GM19328 (cell line): ENCODE measurements at regions not wholly inside any gene's neighbourhood (a gene's known extent, or its start where the extent isn't known, plus 50 kb on each side); places are given as distances from the start of the nearest gene placed in this dataset.

Experiments
- ATAC-seq: cut with Tn5 transposase; IDR thresholded peaks from one replicate; pipeline ENCODE4 v1.9.1; 2021; ENCODE audit warnings: mild to moderate bottlenecking, moderate library complexity; ENCODE audit not compliant: unreplicated experiment

DNA sequence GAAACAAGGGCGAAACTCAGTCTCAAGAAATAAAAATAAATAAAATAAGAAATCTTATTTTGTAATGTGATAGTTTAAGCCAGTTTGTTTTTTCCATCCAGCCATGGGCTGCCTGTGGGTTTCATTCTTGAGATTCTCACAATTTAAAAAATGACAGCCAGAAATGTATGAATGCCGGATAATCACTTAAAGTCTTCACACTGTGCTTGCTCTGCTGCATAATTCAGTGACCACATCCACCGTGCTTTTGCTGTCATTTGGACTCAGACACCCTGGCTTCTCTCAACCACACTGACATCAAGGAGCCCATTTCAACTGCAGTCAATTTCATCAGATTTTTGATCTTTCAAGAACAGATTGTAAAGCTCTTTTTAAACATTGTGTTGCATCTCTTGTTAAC, 61.0 kb upstream of the DAPK1 start:
- ATAC-seq, result no peak

DNA sequence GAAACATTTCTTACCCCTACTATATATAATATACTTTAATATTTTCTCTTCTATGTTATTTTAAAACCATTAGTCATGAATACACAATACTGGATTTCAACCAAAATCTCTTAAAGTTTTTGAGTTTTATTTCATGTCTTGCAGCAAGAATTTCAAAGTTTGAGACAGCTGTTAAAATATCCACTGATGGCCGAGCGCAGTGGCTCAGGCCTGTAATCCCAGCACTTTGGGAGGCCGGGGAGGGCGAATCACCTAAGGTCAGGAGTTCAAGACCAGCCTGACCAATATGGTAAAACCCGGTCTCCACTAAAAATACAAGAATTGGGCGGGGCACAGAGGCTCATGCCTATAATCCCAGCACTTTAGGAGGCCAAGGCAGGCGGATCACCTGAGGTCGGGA, 59.7 kb upstream of the DAPK1 start:
- no peak for ATAC-seq

DNA sequence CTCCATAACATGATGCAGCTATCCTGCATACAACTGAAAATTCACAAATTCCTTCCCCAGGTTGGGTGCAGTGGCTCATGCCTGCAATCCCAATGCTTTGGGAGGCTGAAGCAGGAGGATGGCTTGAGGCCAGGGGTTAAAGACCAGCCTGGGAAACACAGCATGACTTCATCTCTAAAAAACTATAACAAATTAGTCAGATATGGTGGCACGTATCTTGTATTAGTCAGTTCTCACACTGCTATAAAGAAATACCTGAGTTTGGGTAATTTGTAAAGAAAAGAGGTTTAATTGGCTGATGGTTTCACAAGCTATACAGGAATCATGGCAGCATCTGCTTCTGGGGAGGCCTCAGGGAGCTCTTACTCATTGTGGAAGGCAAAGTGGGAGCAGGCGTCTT, 56.4 kb upstream of the DAPK1 start:
- ATAC-seq, result no peak

DNA sequence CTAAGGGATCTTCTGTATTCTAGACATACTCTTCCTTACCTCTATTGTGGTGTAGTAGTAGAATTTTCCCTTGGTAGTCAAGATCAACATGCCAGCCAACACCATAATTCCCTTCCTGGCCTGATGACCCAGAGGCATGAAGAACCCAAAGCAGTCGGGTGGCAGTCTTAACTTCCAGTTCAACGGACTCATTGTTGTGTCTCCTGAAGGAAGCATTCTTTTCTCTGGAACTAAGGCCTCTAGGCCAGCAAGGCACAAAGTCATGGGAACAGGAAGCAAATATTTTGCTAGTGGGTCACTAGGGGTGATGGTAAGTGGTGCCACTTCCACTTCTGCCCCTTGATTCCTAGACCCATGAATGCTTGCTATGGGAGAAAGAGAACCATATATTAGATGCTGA, 55.2 kb upstream of the DAPK1 start:
- no peak for ATAC-seq

DNA sequence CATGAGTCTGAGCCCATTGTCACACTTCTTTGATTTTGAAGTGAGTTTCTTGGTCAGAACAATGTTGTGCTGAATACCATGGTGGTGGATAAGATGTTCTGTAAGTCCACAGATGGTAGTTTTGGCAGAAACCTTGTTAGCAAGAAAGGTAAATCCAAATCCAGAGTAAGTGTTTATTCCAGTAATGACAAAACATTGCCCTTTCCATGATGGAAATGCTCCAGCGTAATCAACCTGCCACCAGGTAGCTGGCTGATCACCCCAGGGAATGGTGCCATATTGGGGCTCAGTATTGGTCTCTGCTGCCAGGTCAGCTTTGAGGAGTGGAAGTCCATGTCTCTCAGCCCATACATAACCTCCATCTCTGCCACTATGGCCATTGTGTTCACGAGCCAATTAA, 54.7 kb upstream of the DAPK1 start:
- no peak for ATAC-seq

DNA sequence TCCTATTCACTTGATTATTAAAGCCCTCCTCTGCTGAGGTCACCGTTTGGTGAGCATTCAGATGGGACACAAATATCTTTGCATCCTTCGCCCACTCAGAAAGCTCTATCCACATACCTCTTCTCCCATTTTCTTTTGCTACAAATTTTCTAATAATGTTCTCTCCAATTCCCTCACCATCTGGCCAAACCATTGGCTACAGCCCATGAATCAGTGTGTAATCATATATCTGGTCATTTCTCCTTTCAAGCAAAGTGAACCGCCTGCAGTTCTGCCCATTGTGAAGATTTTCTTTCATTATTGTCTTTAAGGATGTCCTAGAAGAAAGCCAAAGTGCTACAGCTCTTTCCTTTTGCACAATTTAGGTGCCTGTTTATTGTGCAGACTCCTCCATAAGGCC, 54.2 kb upstream of the DAPK1 start:
- ATAC-seq, result no peak

DNA sequence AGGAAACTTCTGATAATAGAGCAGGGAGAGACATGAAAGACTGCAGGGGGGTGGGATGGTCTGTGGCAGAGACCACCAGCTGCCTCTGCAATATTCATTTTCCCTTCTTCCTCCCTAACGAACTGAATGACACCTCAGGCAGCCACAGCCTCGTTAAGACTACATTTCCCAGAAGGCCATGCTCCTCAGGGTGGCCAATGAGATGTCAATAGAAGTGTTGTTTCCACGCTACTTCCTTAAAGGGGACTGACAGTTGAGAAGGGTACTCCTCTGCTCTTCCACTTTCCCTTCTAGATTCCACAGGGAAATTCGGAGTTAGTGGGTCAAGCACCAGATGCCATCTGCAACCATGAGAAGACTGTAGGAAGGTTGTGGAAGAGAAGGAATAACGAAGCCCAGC, 52.0 kb upstream of the DAPK1 start:
- peak; percentile 91 for ATAC-seq

DNA sequence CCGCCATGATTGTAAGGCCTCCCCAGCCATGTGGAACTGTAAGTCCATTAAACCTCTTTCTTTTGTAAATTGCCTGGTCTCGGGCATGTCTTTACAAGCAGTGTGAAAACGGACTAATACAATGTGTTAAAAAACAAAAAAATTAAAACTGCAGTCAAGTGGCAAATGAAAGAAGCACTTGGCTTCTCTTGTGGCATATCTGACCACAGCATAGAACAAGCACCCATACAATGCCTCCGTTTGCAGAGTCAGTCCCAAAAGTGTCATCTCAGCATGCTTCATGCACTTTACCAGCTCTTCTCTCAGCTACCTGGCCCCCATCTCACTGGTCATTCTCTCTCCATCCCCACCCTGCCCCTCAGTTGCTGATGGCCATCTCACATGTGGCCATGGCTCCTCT, 51.1 kb upstream of the DAPK1 start:
- ATAC-seq, result no peak

DNA sequence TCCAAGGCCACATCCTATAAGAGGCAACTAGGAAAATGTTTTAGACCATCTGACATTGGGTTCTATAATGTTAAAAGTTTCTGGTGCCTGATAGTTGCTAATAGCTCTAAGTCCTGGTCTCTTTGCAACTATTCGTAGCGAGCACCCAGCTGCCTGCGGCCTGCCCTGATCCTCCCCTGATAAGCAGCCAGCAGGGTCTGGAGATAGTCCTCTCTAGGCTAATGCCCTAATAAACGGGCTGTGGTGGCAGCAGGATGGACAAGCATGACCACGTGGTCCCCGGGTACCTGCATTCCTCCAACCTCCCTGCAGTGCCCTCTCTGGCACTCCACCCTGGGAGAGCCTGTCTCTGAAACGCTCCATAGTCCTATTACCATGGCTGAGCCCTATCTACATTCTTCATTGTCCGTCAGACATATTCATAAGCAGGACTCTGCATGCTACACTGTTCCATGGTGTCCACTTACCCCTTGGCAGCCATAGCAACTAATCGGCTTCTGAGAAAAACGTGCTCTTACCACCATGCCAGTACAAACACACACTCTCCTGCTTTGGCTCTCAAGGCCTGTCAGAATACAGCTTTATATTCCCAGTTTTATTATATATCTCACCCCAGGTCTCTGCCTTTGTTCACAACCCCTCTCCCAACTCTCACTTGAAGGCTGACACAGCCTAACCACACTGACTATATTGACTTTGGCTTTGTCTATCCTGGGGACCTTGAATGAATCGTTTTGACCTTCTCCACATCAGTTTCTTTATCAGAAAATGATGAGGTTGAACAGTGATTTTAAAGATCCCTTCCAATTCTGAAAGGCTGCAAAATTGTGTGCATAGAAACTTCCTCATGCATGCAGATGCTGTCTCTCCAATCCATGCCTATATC, 49.9 kb upstream of the DAPK1 start:
- no peak for ATAC-seq
